ENCODE measurements at regions not wholly inside any gene's neighbourhood (a gene's known extent, or its start where the extent isn't known, plus 50 kb on each side); places are given as distances from the start of the nearest gene placed in this dataset.

DNA sequence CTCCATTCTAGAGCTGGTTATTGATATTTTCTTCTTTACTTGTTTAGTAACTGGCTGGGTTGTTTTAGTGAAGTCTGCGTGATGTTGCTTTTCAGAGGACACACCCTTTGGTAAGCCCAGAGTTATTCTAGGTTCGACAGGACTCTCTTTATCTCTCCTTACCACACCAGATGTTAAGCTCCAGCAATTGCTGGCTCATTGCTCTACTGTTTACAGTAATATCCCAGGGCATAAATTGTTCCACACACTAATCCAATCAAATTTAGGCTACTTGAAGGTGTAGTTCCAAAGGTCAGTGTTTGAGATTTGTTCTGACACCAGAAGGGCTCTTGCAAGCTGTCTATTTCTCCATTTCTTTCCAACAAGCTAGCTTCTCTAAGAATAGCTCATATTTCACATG is 506.6 kb downstream of the NR4A2 start:
- TF ChIP-seq, protein P1, sequence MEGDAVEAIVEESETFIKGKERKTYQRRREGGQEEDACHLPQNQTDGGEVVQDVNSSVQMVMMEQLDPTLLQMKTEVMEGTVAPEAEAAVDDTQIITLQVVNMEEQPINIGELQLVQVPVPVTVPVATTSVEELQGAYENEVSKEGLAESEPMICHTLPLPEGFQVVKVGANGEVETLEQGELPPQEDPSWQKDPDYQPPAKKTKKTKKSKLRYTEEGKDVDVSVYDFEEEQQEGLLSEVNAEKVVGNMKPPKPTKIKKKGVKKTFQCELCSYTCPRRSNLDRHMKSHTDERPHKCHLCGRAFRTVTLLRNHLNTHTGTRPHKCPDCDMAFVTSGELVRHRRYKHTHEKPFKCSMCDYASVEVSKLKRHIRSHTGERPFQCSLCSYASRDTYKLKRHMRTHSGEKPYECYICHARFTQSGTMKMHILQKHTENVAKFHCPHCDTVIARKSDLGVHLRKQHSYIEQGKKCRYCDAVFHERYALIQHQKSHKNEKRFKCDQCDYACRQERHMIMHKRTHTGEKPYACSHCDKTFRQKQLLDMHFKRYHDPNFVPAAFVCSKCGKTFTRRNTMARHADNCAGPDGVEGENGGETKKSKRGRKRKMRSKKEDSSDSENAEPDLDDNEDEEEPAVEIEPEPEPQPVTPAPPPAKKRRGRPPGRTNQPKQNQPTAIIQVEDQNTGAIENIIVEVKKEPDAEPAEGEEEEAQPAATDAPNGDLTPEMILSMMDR (IDR thresholded peaks at IDR 0.05): no peak
- TF ChIP-seq EZH2 (IDR thresholded peaks at IDR 0.05; ENCODE audit: borderline replicate concordance, insufficient read depth, low read depth, low read length, poor library complexity, severe bottlenecking): no peak

All from B cell (primary cell).